ENCODE measurements at regions not wholly inside any gene's neighbourhood (a gene's known extent, or its start where the extent isn't known, plus 50 kb on each side); places are given as distances from the start of the nearest gene placed in this dataset.

- Histone ChIP-seq H3K4me1 (no peaks in the 10 kb centered on the region), H3K4me3 (no peak overlapping the region), H3K4me2 (no peak overlapping the region), H3K27ac (no peak overlapping the region), H3K9me3 (peaks cover 5% of the 10 kb centered on the region; the same call in 1 of the 3 replicates)
- CTCF ChIA-PET = no interaction called here
- no peak for TF ChIP-seq RAD21 (conservative IDR thresholded peaks at IDR 0.05 in 1 of 2, IDR thresholded peaks at IDR 0.05 in 1 of 2)
- TF ChIP-seq PBX3 (IDR thresholded peaks at IDR 0.05) = no peak
- no peak for TF ChIP-seq EHMT2 (IDR thresholded peaks at IDR 0.05; ENCODE audit: low read depth)
- no peak for TF ChIP-seq CHD4 (IDR thresholded peaks at IDR 0.05; ENCODE audit: borderline replicate concordance)
- TF ChIP-seq MYC (IDR thresholded peaks at IDR 0.05; ENCODE audit: borderline replicate concordance, low read length) = no peak
- TF ChIP-seq CTCF (IDR thresholded peaks at IDR 0.05) = peak; percentile 11; the same call in 2 of the 3 replicates
- ATAC-seq (peak; percentile 66 to 77; a peak in 5 of 6 replicates), DNase-seq (ENCODE audit: low read depth in 1 of 2, low spot score in 1 of 2) (peak; percentile 8 to 25), FAIRE-seq (no peak)
- POLR2A ChIA-PET = no interaction called here
- WGBS (ENCODE audit: missing lambda C conversion rate) = 2% methylated on average over 5 of the region's 5 CpGs
Observed at GRCh38 chr6:17042422-17043147, 59.3 kb upstream of the STMND1 start.

GRCh38 chr6:17039266-17039665 lies 62.6 kb upstream of the STMND1 start:
- CTCF ChIA-PET = no interaction called here
- FAIRE-seq = no peak
- Histone ChIP-seq H3K27ac (no peak overlapping the region), H3K9me3 (peaks cover 3% of the 10 kb centered on the region; the same call in 1 of the 3 replicates), H3K4me1 (no peaks in the 10 kb centered on the region), H3K4me2 (no peak overlapping the region), H3K4me3 (no peak overlapping the region)
- no peak for ATAC-seq
- 45% methylated on average over 4 of the region's 4 CpGs for WGBS (ENCODE audit: missing lambda C conversion rate)
- no peak for TF ChIP-seq MYC (IDR thresholded peaks at IDR 0.05; ENCODE audit: borderline replicate concordance, low read length)
- TF ChIP-seq ZNF302 (CRISPR knock-in tag; IDR thresholded peaks at IDR 0.05) = no peak
- no peak for TF ChIP-seq CHD2 (IDR thresholded peaks at IDR 0.05; ENCODE audit: low read length, partially characterized antibody)
- TF ChIP-seq CEBPB (IDR thresholded peaks at IDR 0.05) = no peak
- TF ChIP-seq NR3C1 (IDR thresholded peaks at IDR 0.05) = no peak
- no peak for TF ChIP-seq TP53 (CRISPR knock-in tag; IDR thresholded peaks at IDR 0.05)
- TF ChIP-seq FOSB (CRISPR knock-in tag; IDR thresholded peaks at IDR 0.05) = no peak
- TF ChIP-seq, protein P1, sequence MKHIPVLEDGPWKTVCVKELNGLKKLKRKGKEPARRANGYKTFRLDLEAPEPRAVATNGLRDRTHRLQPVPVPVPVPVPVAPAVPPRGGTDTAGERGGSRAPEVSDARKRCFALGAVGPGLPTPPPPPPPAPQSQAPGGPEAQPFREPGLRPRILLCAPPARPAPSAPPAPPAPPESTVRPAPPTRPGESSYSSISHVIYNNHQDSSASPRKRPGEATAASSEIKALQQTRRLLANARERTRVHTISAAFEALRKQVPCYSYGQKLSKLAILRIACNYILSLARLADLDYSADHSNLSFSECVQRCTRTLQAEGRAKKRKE (CRISPR knock-in tag; IDR thresholded peaks at IDR 0.05; ENCODE audit: low read depth) = no peak
- TF ChIP-seq, protein P2, sequence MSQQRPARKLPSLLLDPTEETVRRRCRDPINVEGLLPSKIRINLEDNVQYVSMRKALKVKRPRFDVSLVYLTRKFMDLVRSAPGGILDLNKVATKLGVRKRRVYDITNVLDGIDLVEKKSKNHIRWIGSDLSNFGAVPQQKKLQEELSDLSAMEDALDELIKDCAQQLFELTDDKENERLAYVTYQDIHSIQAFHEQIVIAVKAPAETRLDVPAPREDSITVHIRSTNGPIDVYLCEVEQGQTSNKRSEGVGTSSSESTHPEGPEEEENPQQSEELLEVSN (IDR thresholded peaks at IDR 0.05; ENCODE audit: borderline replicate concordance, low read depth) = no peak
- no peak for TF ChIP-seq CTCF (IDR thresholded peaks at IDR 0.05)
- no peak for TF ChIP-seq RNF2 (IDR thresholded peaks at IDR 0.05; ENCODE audit: borderline replicate concordance, low read depth)
- no peak for TF ChIP-seq ZSCAN20 (CRISPR knock-in tag; IDR thresholded peaks at IDR 0.05)
- no peak for TF ChIP-seq SREBF2 (IDR thresholded peaks at IDR 0.05)
- TF ChIP-seq CHD4 (IDR thresholded peaks at IDR 0.05; ENCODE audit: borderline replicate concordance) = no peak
- no peak for DNase-seq (ENCODE audit: low read depth in 1 of 2, low spot score in 1 of 2)
- POLR2A ChIA-PET = no interaction called here
